Heart right ventricle (tissue), 16 donors: ENCODE measurements at regions not wholly inside any gene's neighbourhood (a gene's known extent, or its start where the extent isn't known, plus 50 kb on each side); places are given as distances from the start of the nearest gene placed in this dataset.

Experiments
- ATAC-seq, 8 donors: fragments of 200-7000 bp; cut with Tn5 transposase; one replicate each; pipeline ENCODE4 v1.9.1; 2020; ENCODE audit warnings: mild to moderate bottlenecking in 8 of 8, moderate library complexity in 8 of 8, moderate number of reproducible peaks in 1 of 8
- DNase-seq, 2 donors: peaks; one replicate each; pipeline ENCODE4 v3.0.0-alpha.2; 2020
- H3K27ac ChIP-seq, 10 donors: fragments of 200-600 bp; sonication (generic) in 2 of 10; one replicate each; pipeline versions ENCODE4 v1.5.0 to v1.8.0; 2020 to 2022; ENCODE audit warnings: mild to moderate bottlenecking in 3 of 10
- H3K27me3 ChIP-seq, 7 donors: fragments of 200-600 bp; one replicate each; pipeline ENCODE4 v1.8.0; 2021 to 2022; ENCODE audit warnings: mild to moderate bottlenecking in 2 of 7
- H3K36me3 ChIP-seq, 9 donors: fragments of 200-600 bp; sonication (generic) in 1 of 9; one replicate each; pipeline versions ENCODE4 v1.5.0 to v1.8.0; 2020 to 2022; ENCODE audit warnings: mild to moderate bottlenecking in 2 of 9
- H3K4me1 ChIP-seq, 9 donors: fragments of 200-600 bp; sonication (generic) in 1 of 9; one replicate each; pipeline versions ENCODE4 v1.5.0 to v1.8.0; 2020 to 2022; ENCODE audit warnings: mild to moderate bottlenecking in 4 of 9
- H3K4me3 ChIP-seq, 10 donors: fragments of 200-600 bp; sonication (generic) in 2 of 10; one replicate each; pipeline versions ENCODE4 v1.5.0 to v1.8.0; 2020 to 2022; ENCODE audit warnings: mild to moderate bottlenecking in 7 of 10, moderate library complexity in 2 of 10
- H3K9me3 ChIP-seq, 11 donors: fragments of 200-600 bp in 10 of 11; sonication (generic) in 2 of 11; one replicate each; pipeline versions ENCODE4 v1.5.0 to v1.8.0; 2013 to 2022; ENCODE audit warnings: mild to moderate bottlenecking in 2 of 11, control low read depth in 1 of 11, moderate library complexity in 1 of 11
- CTCF ChIP-seq, 9 donors: fragments of 200-600 bp; sonication (generic) in 2 of 9; IDR thresholded peaks; one replicate each; pipeline versions ENCODE4 v1.5.0 to v1.8.0; 2021 to 2022; ENCODE audit warnings: antibody characterized with exemption in 9 of 9, mild to moderate bottlenecking in 5 of 9, moderate library complexity in 1 of 9
- WGBS, 2 donors: extraction: QIAGEN DNeasy Blood & Tissue Kit; methylation state at CpG; one replicate each; pipeline ENCODE4 v1.1.7; 2013; ENCODE audit warnings: inconsistent platforms in 1 of 2; 5-methylcytosine and 5-hydroxymethylcytosine counted together
- intact Hi-C, 10 donors: fragments of 100-400 bp; cut with DNase I; formaldehyde crosslinking; loops; one replicate each; pipeline versions ENCODE4 v1.11.1 to v1.14.2; 2022
- donor health status: Arrhythmogenic right ventricular cardiomyopathy.
- donor health status: ischemic (EF 13 %, LVEDD 7.1; RV severe dilation, severe dysfunction).
- donor health status: healthy with polysubstance abuse.
- donor health status: DM: no; HTN: yes; CAD: no.
- donor health status: DM: no; HTN: no; CAD: no.
- donor health status: ischemic (EF 25% LVEDD 6.9; RV normal size, moderate dysfunction).
- donor health status: ischemic (EF 25% LVEDD 5.7; RV mildly dilated, moderate dysfunction).
- donor health status: healthy.
- donor health status: DM: yes; HTN: yes; CAD: no.
- donor health status: Ischemic cardiomyopathy.
- donor health status: ischemic (EF 35%, LVEDD 5.7; RV mildly dilated, moderate dysfunction).
- donor health status: nonischemic (EF 11% LVEDD 7.7; RV severe dilation, severe dysfunction).
- donor health status: DM: yes; HTN: yes; CAD: no.
- donor health status: PGD.
- donor health status: ischemic (EF 29% LVEDD 5.4; RV normal size, mild dysfunction).
- donor health status: nonischemic (EF 23%, LVEDD 6.1; RV moderate dilation, normal function).

DNA sequence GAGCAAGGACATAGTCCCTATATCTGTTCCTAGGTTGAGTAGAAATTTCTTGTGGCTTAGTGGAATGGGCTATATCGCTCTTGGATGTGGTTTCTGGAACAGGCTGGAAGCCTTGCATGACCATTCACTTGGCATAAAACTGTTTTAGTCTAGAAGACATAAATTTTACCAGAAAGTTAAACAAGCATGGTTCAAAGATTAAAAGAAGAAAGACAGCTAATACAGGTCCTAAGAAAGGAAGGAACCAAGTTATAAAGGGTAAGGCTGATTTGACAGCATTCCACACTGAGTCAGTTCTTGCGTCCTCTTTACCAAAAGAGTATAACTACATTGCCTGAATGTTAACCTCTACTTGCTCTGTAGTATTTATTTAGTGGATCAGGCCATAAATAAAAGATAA, 724.2 kb downstream of the SORCS1 start:
- H3K4me1 ChIP-seq = no peaks in the 10 kb centered on the region
- no peak overlapping the region for H3K27ac ChIP-seq
- no peak overlapping the region for H3K4me3 ChIP-seq
- TF ChIP-seq CTCF (IDR thresholded peaks at IDR 0.05) = no peak
- H3K36me3 ChIP-seq = no peaks in the 10 kb centered on the region
- intact Hi-C loops = loop anchor here in 1 of 10 donors (10.0 kb wide), 1 partner anchor 1034 kb away; no protein-coding TSS in a partner anchor
- ATAC-seq = no peak
- peaks cover 0 to 4% (median 0%) of the 10 kb centered on the region in 11 donors for H3K9me3 ChIP-seq
- WGBS, 2 donors = 90 to 99% methylated on average over 2 of the region's 2 CpGs
- no peak for DNase-seq
- H3K27me3 ChIP-seq = no peaks in the 10 kb centered on the region

GRCh38 chr10:106439366-106439765, 725.1 kb downstream of the SORCS1 start:
- no peaks in the 10 kb centered on the region for H3K4me1 ChIP-seq
- no peaks in the 10 kb centered on the region for H3K27me3 ChIP-seq
- intact Hi-C loops = loop anchor here in 1 of 10 donors (10.0 kb wide), 1 partner anchor 575 kb away; no protein-coding TSS in a partner anchor
- H3K36me3 ChIP-seq = no peaks in the 10 kb centered on the region
- DNase-seq (no peak), ATAC-seq (no peak)
- WGBS, 2 donors = 75 to 81% methylated on average over 3 of the region's 3 CpGs
- no peak overlapping the region for H3K27ac ChIP-seq
- no peak overlapping the region for H3K4me3 ChIP-seq
- no peak for TF ChIP-seq CTCF (IDR thresholded peaks at IDR 0.05)
- H3K9me3 ChIP-seq = peaks cover 0 to 12% (median 0%) of the 10 kb centered on the region in 11 donors

GRCh38 chr10:106438386-106438785, 726.1 kb downstream of the SORCS1 start:
- WGBS, 2 donors = 43 to 60% methylated on average over 1 of the region's 1 CpG
- intact Hi-C loops = loop anchor here in 1 of 10 donors (10.0 kb wide), 1 partner anchor 576 kb away; no protein-coding TSS in a partner anchor

DNA sequence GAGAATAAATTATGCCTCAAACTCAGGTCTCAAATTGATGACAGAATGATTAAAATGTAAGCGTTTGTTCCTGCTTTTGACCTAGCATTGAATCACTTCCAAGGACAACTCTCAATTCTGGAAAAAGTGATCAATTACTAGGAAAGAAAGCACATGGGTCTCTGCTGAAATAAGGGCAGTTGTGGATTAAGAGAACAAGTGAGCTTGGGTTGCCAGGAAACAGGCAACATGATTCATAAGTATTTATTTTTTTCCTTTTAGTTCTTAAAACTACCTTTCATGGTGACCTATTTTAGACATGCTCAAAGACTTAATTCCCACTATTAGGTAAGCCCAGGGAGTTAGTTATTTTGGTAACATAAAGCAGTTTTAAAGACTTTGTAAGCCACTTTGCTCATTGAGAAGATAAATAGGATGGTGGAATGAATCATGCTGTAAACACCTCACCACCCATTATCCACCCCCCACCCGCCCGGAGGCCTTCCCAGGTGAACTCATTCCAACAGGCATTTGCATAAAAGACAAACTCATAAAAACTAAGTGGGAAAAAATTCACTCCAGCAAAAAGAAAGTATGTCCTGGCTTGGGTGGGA, 728.3 kb downstream of the SORCS1 start:
- Histone ChIP-seq H3K36me3 (no peaks in the 10 kb centered on the region), H3K4me1 (no peaks in the 10 kb centered on the region), H3K27ac (no peak overlapping the region), H3K27me3 (no peaks in the 10 kb centered on the region), H3K4me3 (no peak overlapping the region), H3K9me3 (peaks cover 0 to 17% (median 0%) of the 10 kb centered on the region in 11 donors)
- 77 to 93% methylated on average over 3 of the region's 3 CpGs for WGBS, 2 donors
- DNase-seq (no peak), ATAC-seq (no peak)
- intact Hi-C loops = loop anchor here in 1 of 10 donors (10.0 kb wide), 1 partner anchor 579 kb away; no protein-coding TSS in a partner anchor
- TF ChIP-seq CTCF (IDR thresholded peaks at IDR 0.05) = no peak

More at GRCh38 chr10:106438386-106438785, 726.1 kb downstream of the SORCS1 start:
- Histone ChIP-seq H3K27ac (no peak overlapping the region), H3K4me3 (no peak overlapping the region), H3K9me3 (peaks cover 0 to 17% (median 0%) of the 10 kb centered on the region in 11 donors), H3K27me3 (no peaks in the 10 kb centered on the region), H3K36me3 (no peaks in the 10 kb centered on the region), H3K4me1 (no peaks in the 10 kb centered on the region)
- no peak for TF ChIP-seq CTCF (IDR thresholded peaks at IDR 0.05)
- no peak for DNase-seq
- ATAC-seq = no peak
